NOMO-1 (cell line): ENCODE measurements at regions not wholly inside any gene's neighbourhood (a gene's known extent, or its start where the extent isn't known, plus 50 kb on each side); places are given as distances from the start of the nearest gene placed in this dataset.

Experiments used
- DNase-seq, 2 experiments: peaks; one replicate each; lab custom pipeline; 2025; ENCODE audit not compliant: unreplicated experiment in 2 of 2; lab: John Stamatoyannopoulos, UW

GRCh38 chr13:75061909-75062308, 420.1 kb downstream of the TBC1D4 start:
- no peak for DNase-seq

GRCh38 chr13:75055296-75055695, 426.7 kb downstream of the TBC1D4 start:
- DNase-seq, result no peak

- DNase-seq, result no peak
Observed at GRCh38 chr13:75052616-75053015, 429.4 kb downstream of the TBC1D4 start.

- no peak for DNase-seq
Observed at GRCh38 chr13:75050419-75051046, 431.4 kb downstream of the TBC1D4 start.

DNA sequence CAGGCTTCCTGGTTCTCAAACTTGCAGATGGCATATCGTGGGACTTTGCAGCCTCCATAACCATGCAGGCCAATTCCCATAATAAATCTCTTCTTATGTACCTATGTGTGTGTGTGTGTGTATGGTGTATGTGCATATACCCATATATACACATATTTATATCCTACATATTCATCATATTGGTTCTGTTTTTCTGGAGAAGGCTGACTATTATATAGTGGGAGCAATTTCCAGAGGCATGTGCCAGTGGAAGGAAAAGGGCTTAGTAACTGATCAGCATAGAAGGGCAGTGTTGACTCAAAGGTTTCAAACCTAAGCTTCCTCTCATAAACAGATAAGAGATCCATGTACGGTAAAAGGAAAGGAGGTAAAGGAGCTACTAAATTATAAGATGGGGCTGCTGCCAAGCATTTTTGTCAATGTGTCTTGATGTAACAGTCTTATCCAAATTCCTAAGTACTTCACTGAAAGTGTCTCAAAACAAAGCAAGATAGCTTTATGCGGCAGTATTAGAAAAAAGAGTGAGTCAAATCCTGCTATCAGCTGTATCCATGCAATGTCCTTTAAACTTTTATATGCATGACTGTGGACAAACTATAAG, 432.1 kb downstream of the TBC1D4 start:
- no peak for DNase-seq

DNA sequence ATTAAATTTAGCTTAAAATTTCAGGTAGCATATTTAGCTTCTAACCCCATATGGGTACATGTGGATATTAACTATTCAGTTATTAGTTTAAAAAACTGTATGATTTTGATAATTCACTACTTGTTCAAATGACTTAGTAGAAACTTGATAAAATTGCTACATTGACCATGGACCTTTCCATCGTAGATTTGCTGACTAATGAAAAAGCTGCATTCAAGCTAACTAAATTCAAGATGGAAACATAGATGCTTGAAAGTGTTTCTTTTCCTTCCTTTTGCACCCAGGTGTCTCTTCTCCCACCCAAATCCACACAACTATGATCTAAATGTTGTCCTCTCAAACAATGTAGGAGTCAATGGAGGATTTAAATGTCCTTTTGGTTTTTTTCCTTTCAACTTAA, 439.2 kb downstream of the TBC1D4 start:
- no peak for DNase-seq

GRCh38 chr13:75038393-75039113, 443.4 kb downstream of the TBC1D4 start:
- DNase-seq, result no peak

DNA sequence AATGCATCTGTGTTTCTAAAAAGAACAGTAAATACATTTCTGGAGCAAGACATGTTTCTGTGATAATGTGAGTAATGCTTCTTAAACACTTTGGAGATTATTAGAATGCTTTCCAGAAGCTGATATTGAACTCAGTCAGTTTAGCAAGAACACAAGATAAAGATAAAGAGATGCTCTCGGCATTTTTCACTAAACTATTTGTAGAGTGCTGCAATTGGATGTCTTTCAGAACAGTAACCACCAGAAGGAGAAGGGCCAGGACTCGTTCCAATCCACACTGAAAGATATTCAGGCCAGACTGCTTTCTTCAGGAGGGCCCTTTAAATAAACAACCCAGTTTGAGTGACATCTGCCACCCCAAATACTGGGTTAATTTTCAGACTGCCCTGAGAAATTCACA, 456.0 kb downstream of the TBC1D4 start:
- DNase-seq, result no peak

GRCh38 chr13:75024602-75025001, 457.4 kb downstream of the TBC1D4 start:
- no peak for DNase-seq

- DNase-seq, result no peak
Observed at GRCh38 chr13:75023609-75024008, 458.4 kb downstream of the TBC1D4 start.

- DNase-seq, result no peak
Observed at GRCh38 chr13:75021151-75021550, 460.8 kb downstream of the TBC1D4 start.

DNA sequence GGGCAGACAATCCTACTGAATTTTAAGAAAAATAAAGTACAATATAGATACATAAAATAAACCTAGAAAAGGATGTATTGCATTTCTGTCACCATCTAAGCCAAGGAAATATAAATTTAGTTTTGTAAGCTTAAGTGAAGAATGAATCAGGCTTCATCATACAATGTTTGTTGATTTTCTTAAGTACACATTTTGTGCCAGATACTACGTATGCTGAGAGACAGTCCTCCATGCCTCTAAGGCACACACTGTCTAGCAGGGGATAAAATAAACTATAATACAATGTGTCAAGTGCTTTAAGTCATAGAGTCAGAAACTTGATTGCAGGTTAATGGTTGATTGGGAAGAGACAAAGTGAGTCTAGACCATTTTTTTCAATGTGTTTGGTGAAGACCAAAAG, 465.7 kb downstream of the TBC1D4 start:
- no peak for DNase-seq

DNA sequence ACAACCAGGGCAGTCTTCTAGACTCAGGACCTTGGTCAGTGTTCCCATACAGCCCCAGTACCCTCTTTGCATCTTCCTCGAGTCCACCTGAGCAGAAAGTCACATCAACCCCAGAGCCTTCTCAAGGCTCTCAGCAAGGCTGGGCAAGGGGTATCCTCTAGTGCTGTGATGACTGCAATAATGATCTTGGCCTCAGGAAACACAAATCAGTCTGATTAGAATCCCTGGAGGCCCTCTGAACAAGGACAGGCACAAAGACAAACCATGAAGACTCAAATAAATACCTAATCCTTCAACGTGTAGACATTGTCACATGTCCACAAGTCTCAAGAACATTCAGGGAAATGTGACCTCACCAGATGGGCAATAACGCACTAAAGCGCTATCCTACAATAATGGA, 468.2 kb downstream of the TBC1D4 start:
- DNase-seq, result no peak

DNA sequence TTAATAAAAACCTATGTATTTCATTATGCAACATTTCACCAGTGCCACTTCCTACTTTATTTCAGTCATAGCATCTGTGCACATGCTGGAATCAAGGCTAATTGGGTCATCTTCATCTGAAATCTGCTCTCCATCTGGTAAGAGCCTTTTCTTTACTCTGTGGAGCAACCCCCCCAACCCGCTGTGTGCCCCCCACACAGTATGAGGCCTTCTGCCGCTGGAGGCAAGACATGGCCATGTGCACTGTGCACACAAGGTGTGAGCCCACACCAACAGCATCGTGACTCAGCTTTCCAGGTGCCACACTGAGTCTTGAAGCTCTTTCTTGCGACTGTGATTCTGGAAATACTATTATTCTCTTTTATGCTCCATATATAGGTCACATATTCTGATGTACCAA, 471.0 kb downstream of the TBC1D4 start:
- DNase-seq, result no peak

- no peak for DNase-seq
Observed at GRCh38 chr13:75008926-75009325, 473.0 kb downstream of the TBC1D4 start.

- DNase-seq, result no peak
Observed at GRCh38 chr13:74990992-74991391, 491.0 kb downstream of the TBC1D4 start.

DNA sequence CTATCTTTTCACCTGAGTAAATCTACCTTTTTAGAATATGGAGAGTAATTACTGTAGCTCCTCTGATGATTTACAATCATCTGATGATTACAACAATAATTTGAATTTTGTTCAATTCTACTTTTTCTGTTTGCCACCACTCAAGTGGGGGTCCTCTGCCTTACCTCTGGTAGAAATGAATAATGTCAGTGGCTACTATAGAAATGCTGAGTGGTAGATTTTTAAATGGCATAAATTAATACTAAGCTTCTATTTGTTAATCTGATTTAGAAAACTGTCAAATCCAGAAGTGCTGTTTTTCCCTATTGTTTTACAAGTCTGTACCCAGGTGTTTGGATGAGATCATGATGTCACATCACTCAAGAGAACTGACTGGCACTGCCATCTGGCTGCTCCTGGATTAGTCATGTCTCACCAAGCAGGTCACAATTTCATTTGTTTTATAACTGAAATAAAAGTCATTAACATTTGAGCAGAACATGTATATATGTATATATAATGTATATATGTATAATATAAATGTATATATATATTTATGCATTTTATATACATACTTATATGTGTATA, 494.8 kb downstream of the TBC1D4 start:
- DNase-seq, result no peak

- no peak for DNase-seq
Observed at GRCh38 chr13:74986609-74987008, 495.4 kb downstream of the TBC1D4 start.

DNA sequence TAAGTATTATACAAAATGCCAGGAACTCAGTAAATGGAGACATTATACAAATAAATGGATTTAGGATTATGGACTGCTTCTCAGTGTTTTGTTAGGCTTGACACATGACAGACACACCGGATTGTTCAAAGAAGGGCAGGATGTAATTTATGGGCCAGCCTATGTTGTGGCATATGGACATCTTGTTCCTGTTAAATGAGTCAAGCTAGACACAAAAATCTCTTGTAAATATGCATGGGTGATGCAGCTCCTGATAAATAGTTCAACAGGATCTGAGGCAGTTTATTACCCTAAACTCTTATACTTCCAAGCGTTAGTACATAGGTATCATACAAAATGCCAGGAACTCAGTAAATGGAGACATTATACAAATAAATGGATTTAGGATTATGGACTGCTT, 502.3 kb downstream of the TBC1D4 start:
- DNase-seq, result no peak

GRCh38 chr13:74978591-74978990, 503.4 kb downstream of the TBC1D4 start:
- DNase-seq, result no peak

DNA sequence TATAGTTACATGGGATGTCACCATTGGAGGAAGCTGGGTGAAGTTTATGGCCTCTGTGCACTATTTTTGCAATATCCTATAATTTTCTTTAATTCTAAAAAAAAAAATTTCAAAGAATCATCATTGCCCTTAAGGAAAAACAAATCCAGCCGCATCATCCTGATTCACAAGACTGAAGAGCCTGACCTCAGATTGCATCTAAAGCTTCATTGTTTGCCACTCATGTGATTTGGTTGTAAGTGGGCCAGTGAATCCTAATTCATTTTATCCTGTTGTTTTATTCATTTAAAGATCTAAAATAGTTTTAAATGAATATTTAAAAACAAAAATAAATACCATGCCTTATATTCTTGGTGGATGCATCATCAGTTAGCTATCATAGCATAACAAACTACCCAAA, 504.5 kb downstream of the TBC1D4 start:
- no peak for DNase-seq

GRCh38 chr13:74975111-74975510, 506.9 kb downstream of the TBC1D4 start:
- no peak for DNase-seq
